Epidermal melanocyte (primary cell): ENCODE measurements at regions not wholly inside any gene's neighbourhood (a gene's known extent, or its start where the extent isn't known, plus 50 kb on each side); places are given as distances from the start of the nearest gene placed in this dataset.
A peak's percentile ranks its signal among the peaks of the same experiment; 100 is the strongest.

Experiments used
- DNase-seq: peaks from one replicate; pipeline ENCODE4 v3.0.0; 2011; ENCODE audit warnings: low spot score; ENCODE audit not compliant: insufficient read length

GRCh38 chrX:7223271-7223670, 75.3 kb upstream of the PUDP start:
- DNase-seq, result no peak

DNA sequence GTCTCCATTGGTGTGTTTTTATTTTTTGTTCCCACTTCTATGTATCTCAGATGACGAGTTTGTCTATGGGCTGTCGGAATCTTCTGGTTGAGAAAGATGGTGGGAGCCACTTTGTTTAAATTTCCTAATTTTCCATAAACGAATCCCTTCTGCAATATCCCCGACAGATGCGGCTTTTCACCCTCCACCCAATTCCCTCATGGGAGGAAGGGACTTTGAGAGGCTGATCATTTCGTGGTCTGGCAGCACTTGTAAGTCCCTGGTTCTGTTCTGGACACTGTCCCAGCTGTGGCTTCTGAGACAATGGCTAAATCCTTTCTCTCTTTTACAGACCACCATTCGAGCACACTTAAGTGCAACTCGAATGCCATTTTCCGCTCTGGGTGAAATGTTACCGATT, 72.2 kb upstream of the PUDP start:
- no peak for DNase-seq

GRCh38 chrX:7219153-7219705, 71.3 kb upstream of the PUDP start:
- no peak for DNase-seq

DNA sequence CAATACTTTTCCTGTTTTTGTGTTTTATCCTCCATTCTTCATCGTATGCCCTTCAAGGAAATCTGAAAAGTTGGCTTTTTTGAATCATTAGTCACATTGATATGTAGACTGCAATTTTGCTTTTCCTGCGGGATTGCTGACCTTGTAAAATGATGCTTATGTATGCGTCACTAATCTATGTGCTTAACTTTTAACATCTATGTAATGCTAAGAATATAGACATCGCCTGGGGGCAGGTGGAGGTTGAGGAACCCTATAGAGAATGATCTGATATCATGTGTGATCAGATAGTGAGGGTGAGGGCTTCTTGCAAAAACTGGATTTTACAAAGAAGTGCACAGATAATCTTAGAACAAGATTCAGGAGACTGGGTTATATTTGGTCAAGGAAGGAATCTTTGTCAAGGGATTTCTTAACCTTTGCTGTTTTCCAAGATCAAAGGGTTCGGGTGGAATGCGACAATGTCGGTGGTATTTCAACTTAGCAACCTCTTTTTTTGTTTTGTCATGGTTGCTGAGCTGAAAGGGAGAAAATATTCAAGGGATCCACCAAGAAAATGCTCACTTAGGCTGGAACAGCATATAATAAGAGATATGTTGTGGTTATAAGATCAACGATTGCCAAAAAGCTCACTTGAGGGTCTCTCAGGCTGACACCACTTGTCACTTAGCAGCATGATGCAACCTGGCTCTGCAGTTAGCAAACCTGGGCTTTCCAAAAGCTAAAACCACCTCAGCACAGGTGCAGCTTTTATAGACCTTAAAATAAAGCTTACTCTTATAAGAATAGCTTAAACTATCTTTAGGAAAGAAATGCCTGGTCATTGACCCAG, 70.6 kb upstream of the PUDP start:
- DNase-seq, result no peak

DNA sequence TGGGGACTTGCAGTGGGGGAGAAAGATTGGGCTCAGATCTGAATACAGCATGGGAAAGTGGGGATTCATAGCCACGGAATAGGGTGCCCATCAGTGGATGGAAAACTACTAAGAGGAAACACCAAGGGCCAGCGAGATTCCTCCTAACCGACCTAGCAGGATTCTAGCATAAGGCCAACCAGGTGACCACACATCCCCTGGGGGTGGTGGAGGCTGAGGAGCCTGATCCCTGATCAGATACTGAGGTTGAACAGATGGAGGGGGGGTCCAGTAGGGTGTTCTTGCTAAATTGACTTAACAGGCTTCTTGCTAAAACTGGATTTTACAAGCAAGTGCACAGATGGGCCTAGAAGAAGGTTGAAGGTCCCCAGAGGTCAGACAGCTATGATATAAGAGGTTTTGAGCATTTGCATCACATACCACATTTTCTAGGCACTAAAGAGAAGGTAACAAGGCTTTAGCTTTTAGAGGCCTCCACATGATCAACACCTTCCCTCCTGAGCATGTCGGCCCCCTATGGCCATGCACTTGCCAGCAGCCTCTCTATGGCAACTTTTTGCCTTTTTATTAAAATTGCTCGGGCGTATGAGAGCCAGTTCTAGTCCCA, 69.1 kb upstream of the PUDP start:
- no peak for DNase-seq

- DNase-seq, result no peak
Measured at GRCh38 chrX:7215842-7216241, 67.9 kb upstream of the PUDP start.

DNA sequence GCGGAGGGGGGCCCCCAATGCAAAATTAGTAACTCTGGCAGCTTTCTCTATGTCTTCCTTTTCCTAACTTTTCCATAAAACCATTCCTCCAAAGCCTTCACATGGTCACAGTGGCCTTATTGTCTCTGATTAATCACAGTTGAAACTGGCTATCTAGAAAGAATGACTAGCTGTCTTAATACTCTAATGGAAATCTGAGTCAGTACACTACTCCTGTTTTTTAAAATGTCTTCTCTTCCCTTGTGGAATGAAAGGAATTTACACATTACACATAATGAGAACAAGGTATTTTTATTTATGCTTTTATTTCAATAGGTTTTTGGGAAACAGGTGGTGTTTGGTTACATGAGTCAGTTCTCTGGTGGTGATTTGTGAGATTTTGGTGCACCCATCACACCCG, 66.3 kb upstream of the PUDP start:
- DNase-seq, result peak; percentile 21

- DNase-seq, result no peak
Measured at GRCh38 chrX:7205037-7205577, 57.2 kb upstream of the PUDP start.

GRCh38 chrX:7204619-7205018, 56.7 kb upstream of the PUDP start:
- no peak for DNase-seq

DNA sequence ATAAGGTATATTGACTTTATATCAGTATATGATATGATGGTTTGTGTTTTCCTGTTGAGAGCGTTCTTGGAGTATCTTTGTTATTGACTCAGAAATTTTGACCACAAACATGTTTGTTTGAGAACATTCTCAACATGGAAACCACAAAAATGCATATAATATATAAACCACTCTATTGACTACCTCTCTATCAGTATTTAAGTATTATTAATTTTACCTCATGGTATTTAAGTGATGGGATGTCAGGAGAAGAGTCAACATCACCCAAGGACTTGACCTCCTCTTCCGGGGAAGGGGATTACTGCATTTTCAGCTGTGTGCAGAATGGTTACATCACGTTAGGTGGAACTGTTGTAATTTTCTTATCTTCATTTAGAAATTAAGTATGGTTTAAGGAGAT, 54.3 kb upstream of the PUDP start:
- no peak for DNase-seq

DNA sequence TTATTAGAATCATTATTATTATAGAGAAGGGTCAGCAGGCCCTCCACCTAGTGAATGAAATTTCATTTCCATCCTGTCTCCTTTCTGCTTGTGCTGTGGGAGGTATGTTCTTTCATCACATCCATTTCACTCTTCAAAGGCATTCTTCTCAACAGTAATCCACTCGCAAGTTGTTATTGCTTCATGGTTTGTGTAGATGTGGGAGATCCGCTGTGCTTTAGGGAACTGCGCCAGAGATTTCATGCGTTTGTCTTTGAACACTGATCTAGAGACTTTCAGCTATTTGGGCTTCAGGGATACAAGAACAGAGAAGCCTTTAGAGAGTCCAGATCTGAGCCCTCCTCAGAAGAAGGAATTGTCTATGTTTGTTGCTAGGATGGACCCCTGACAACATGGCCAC, 53.5 kb upstream of the PUDP start:
- no peak for DNase-seq

- no peak for DNase-seq
Measured at GRCh38 chrX:7198499-7198898, 50.5 kb upstream of the PUDP start.
